AG09309 (cell line): ENCODE measurements at regions not wholly inside any gene's neighbourhood (a gene's known extent, or its start where the extent isn't known, plus 50 kb on each side); places are given as distances from the start of the nearest gene placed in this dataset.
"Not testable (repeated sequence)": the region's sequence is repeated elsewhere in the genome, so short reads cannot be mapped to it uniquely, and the experiment has no call there.

ENCODE experiments used
- DNase-seq: peaks from one replicate; pipeline ENCODE4 v3.0.0-alpha.2; 2010; ENCODE audit warnings: low read depth
- H3K4me3 ChIP-seq: 2 replicates; pipeline ENCODE4 v1.5.1; 2011; ENCODE audit warnings: mild to moderate bottlenecking, low read depth, low read length, moderate library complexity; ENCODE audit not compliant: control insufficient read depth
- TF ChIP-seq, protein P1 (sequence below): IDR thresholded peaks from 2 replicates; pipeline ENCODE4 v1.5.1; 2011; ENCODE audit warnings: mild to moderate bottlenecking, low read depth, low read length, inconsistent platforms; ENCODE audit not compliant: insufficient read depth, control insufficient read depth; ENCODE audit errors: missing control alignments

- TF ChIP-seq, protein P1, sequence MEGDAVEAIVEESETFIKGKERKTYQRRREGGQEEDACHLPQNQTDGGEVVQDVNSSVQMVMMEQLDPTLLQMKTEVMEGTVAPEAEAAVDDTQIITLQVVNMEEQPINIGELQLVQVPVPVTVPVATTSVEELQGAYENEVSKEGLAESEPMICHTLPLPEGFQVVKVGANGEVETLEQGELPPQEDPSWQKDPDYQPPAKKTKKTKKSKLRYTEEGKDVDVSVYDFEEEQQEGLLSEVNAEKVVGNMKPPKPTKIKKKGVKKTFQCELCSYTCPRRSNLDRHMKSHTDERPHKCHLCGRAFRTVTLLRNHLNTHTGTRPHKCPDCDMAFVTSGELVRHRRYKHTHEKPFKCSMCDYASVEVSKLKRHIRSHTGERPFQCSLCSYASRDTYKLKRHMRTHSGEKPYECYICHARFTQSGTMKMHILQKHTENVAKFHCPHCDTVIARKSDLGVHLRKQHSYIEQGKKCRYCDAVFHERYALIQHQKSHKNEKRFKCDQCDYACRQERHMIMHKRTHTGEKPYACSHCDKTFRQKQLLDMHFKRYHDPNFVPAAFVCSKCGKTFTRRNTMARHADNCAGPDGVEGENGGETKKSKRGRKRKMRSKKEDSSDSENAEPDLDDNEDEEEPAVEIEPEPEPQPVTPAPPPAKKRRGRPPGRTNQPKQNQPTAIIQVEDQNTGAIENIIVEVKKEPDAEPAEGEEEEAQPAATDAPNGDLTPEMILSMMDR: no peak
- no peak overlapping the region for H3K4me3 ChIP-seq
- no peak for DNase-seq
These were observed 1761.3 kb upstream of the IGFBP7 start for GRCh38 chr4:58871509-58871908.

GRCh38 chr4:58849026-58849425 lies 1738.8 kb upstream of the IGFBP7 start:
- H3K4me3 ChIP-seq: no peak overlapping the region
- DNase-seq: no peak
- TF ChIP-seq, protein P1: no peak

DNA sequence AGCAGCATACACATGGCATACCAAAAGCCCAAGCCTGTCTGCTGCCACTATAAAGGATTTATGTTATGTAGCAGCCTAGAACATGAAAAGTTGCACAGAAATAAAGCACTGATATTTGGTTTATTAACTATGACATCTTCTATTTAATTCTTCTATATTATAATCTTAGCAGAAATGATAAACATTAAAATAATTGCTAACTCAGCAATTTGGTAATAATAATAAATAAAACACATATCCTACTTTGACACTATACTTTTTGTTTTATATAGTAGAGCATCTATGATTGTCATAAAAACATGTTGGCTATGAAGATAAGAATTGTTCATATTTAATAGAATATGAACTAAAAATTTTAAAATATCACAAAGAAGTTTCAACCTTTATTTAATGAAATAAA lies 1733.3 kb upstream of the IGFBP7 start:
- DNase-seq: no peak
- TF ChIP-seq, protein P1: no peak
- no peak overlapping the region for H3K4me3 ChIP-seq

DNA sequence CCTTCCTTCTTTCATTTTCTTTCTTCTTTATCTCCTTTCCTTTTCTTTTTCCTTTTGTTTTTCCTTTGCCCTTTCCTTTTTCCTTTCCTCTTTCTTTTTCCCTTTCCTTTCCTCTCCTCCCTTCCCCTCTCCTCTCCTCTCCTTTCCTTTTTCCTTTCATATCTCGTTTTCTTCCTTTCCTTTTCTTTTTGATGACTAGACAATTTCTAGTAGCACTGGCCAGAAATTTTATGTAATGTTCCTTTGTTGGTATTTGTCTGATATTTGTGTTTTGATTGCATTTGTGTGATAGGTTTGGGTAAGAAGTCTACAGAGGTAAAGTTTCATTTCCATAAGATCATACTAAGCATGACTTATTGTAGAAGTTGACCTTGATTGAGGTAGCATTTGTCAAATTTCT lies 1722.9 kb upstream of the IGFBP7 start:
- TF ChIP-seq, protein P1: no peak
- H3K4me3 ChIP-seq: no peak overlapping the region
- no peak for DNase-seq

DNA sequence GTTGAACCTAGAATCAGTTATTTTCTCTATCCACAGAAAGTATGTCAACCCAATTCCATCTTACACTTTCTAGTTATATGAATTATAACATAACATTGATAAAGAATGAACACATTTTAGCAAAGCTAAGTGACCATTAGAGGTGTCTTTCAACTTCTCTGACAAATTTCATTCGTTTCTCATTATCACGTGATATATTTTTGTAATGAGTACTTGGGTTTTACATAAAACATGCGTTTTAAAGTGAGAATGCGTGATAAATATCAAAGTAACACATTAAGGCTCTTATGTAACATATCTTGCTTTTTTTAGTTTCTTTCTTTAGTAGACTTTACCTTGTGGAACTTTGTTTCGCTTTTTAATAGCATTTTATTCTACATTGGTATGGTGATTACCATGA lies 1715.1 kb upstream of the IGFBP7 start:
- no peak overlapping the region for H3K4me3 ChIP-seq
- TF ChIP-seq, protein P1: no peak
- DNase-seq: no peak

DNA sequence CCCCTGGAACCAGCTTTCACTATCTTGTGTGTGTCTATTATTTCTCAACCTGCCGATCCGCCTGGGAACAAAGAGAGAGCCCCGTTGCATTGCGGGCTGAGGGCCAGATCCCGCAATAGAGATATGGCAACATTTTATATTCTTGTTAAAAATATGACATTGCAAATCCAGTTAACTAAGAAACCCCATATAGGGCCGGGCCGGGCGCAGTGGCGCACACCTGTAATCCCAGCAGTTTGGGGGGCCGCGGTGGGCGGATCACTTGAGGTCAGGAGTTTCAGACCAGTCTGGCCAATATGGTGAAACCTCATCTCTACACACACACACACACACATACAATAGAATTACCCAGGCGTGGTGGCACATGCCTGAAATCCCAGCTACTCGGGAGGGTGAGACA lies 1708.4 kb upstream of the IGFBP7 start:
- DNase-seq: not testable (repeated sequence)

GRCh38 chr4:58809948-58810347 lies 1699.8 kb upstream of the IGFBP7 start:
- TF ChIP-seq, protein P1: no peak
- DNase-seq: no peak
- H3K4me3 ChIP-seq: no peak overlapping the region

More for the DNA sequence above, 1708.4 kb upstream of the IGFBP7 start:
- H3K4me3 ChIP-seq: not testable (repeated sequence)
